ENCODE measurements at regions not wholly inside any gene's neighbourhood (a gene's known extent, or its start where the extent isn't known, plus 50 kb on each side); places are given as distances from the start of the nearest gene placed in this dataset.

- no peak for TF ChIP-seq CTCF (IDR thresholded peaks at IDR 0.05; ENCODE audit: low read depth, low read length)
- TF ChIP-seq EZH2phosphoT487 (IDR thresholded peaks at IDR 0.05; ENCODE audit: low read depth): no peak
Observed at GRCh38 chr11:112381578-112381977, 120.9 kb upstream of the PLET1 start.

Measured in OCI-LY3 (cell line).